HG03342 (cell line): ENCODE measurements at regions not wholly inside any gene's neighbourhood (a gene's known extent, or its start where the extent isn't known, plus 50 kb on each side); places are given as distances from the start of the nearest gene placed in this dataset.

Experiments used
- ATAC-seq: cut with Tn5 transposase; IDR thresholded peaks from one replicate; pipeline ENCODE4 v1.9.1; 2021; ENCODE audit warnings: mild to moderate bottlenecking, moderate library complexity; ENCODE audit not compliant: unreplicated experiment

- no peak for ATAC-seq
Measured at GRCh38 chr3:182527745-182528144, 265.6 kb upstream of the ATP11B start.

GRCh38 chr3:182530316-182530715 lies 263.0 kb upstream of the ATP11B start:
- no peak for ATAC-seq

- no peak for ATAC-seq
Measured at GRCh38 chr3:182533394-182533793, 259.9 kb upstream of the ATP11B start.

- ATAC-seq: no peak
Measured at GRCh38 chr3:182544542-182544941, 248.8 kb upstream of the ATP11B start.

- no peak for ATAC-seq
Measured at GRCh38 chr3:182562274-182562673, 231.0 kb upstream of the ATP11B start.

- ATAC-seq: no peak
Measured at GRCh38 chr3:182565916-182566796, 227.1 kb upstream of the ATP11B start.

GRCh38 chr3:182567700-182568099 lies 225.6 kb upstream of the ATP11B start:
- no peak for ATAC-seq

- ATAC-seq: no peak
Measured at GRCh38 chr3:182568261-182568660, 225.0 kb upstream of the ATP11B start.

GRCh38 chr3:182568876-182569275 lies 224.4 kb upstream of the ATP11B start:
- ATAC-seq: no peak

- no peak for ATAC-seq
Measured at GRCh38 chr3:182570946-182571594, 222.2 kb upstream of the ATP11B start.

GRCh38 chr3:182575941-182576340 lies 217.4 kb upstream of the ATP11B start:
- no peak for ATAC-seq

GRCh38 chr3:182583545-182583944 lies 209.8 kb upstream of the ATP11B start:
- no peak for ATAC-seq

- no peak for ATAC-seq
Measured at GRCh38 chr3:182585532-182586150, 207.7 kb upstream of the ATP11B start.

GRCh38 chr3:182592747-182593146 lies 200.6 kb upstream of the ATP11B start:
- no peak for ATAC-seq

GRCh38 chr3:182596676-182597410 lies 196.5 kb upstream of the ATP11B start:
- ATAC-seq: no peak

GRCh38 chr3:182597621-182598041 lies 195.7 kb upstream of the ATP11B start:
- no peak for ATAC-seq

GRCh38 chr3:182601597-182601996 lies 191.7 kb upstream of the ATP11B start:
- ATAC-seq: no peak

GRCh38 chr3:182603501-182603900 lies 189.8 kb upstream of the ATP11B start:
- no peak for ATAC-seq

- no peak for ATAC-seq
Measured at GRCh38 chr3:182605882-182606611, 187.3 kb upstream of the ATP11B start.

GRCh38 chr3:182606905-182607504 lies 186.3 kb upstream of the ATP11B start:
- ATAC-seq: no peak
